H1 (cell line): ENCODE measurements at regions not wholly inside any gene's neighbourhood (a gene's known extent, or its start where the extent isn't known, plus 50 kb on each side); places are given as distances from the start of the nearest gene placed in this dataset.

ENCODE experiments used
- CTCF ChIA-PET: fragments of 300-600 bp; sonication (Branson Sonifier 250); formaldehyde crosslinking; loops from one replicate; lab custom pipeline; 2021; ENCODE audit not compliant: partially characterized antibody; lab: Charles Lee
- POLR2A ChIA-PET: fragments of 300-600 bp; sonication (Branson Sonifier 250); formaldehyde crosslinking; loops from one replicate; lab custom pipeline; 2021; ENCODE audit warnings: inconsistent platforms; ENCODE audit not compliant: partially characterized antibody; lab: Charles Lee
- DNase-seq, 2 experiments: peaks; one replicate each; pipeline versions ENCODE4 v3.0.0 to v3.0.0-alpha.2; 2010 to 2022; ENCODE audit warnings: low spot score in 2 of 2, low read depth in 1 of 2, mixed read lengths in 1 of 2
- FAIRE-seq: peaks from 2 replicates; lab custom pipeline; 2011; peaks lifted over from hg19 to GRCh38; lab: Jason Lieb, UNC
- H2AFZ ChIP-seq: 2 replicates; pipeline ENCODE4 v1.8.1; 2012; ENCODE audit warnings: low read length, inconsistent platforms
- H2AK5ac ChIP-seq: 2 replicates; pipeline ENCODE4 v1.6.1; 2013; ENCODE audit warnings: low read depth, low read length
- H2BK120ac ChIP-seq: replicated peaks from 2 replicates; pipeline ENCODE3; 2013; ENCODE audit warnings: low read depth, low read length, inconsistent platforms
- H2BK12ac ChIP-seq: 2 replicates; pipeline ENCODE4 v1.6.1; 2013; ENCODE audit warnings: low read depth, low read length
- H2BK15ac ChIP-seq: 2 replicates; pipeline ENCODE4 v1.6.1; 2013; ENCODE audit warnings: low read length
- H2BK20ac ChIP-seq: 2 replicates; pipeline ENCODE4 v1.6.1; 2013; ENCODE audit warnings: low read length
- H2BK5ac ChIP-seq: 2 replicates; pipeline ENCODE4 v1.6.1; 2013; ENCODE audit warnings: low read depth, low read length
- H3K14ac ChIP-seq: 2 replicates; pipeline ENCODE4 v1.6.1; 2013; ENCODE audit warnings: inconsistent platforms; ENCODE audit not compliant: insufficient read length
- H3K18ac ChIP-seq: 2 replicates; pipeline ENCODE4 v1.6.1; 2013; ENCODE audit warnings: low read length; ENCODE audit errors: extremely low read depth
- H3K23ac ChIP-seq: 2 replicates; pipeline ENCODE4 v1.6.1; 2013; ENCODE audit warnings: inconsistent platforms; ENCODE audit not compliant: insufficient read length
- H3K23me2 ChIP-seq: 2 replicates; pipeline ENCODE4 v1.6.1; 2013; ENCODE audit warnings: low read depth, low read length
- H3K27ac ChIP-seq: 2 replicates; pipeline ENCODE4 v1.6.1; 2011; ENCODE audit warnings: low read depth, low read length, inconsistent platforms
- H3K27me3 ChIP-seq, 4 experiments: replicated peaks in 1 of 4; 1 replicate in 1 of 4; 2 replicates in 3 of 4; pipeline versions ENCODE4 v1.6.1 to v1.8.1; 2011 to 2013; ENCODE audit warnings: low read length in 3 of 4, mild to moderate bottlenecking in 3 of 4, inconsistent platforms in 2 of 4, mixed read lengths in 2 of 4, moderate library complexity in 1 of 4; ENCODE audit not compliant: control insufficient read depth in 3 of 4, insufficient read depth in 3 of 4; ENCODE audit errors: extremely low read depth in 1 of 4
- H3K36me3 ChIP-seq, 4 experiments: 2 replicates each; pipeline versions ENCODE4 v1.6.1 to v1.8.1; 2011 to 2013; ENCODE audit warnings: mild to moderate bottlenecking in 4 of 4, low read length in 3 of 4, moderate library complexity in 2 of 4, control low read depth in 1 of 4, inconsistent platforms in 1 of 4; ENCODE audit not compliant: insufficient read depth in 4 of 4, control insufficient read depth in 2 of 4
- H3K4ac ChIP-seq: replicated peaks from 2 replicates; pipeline ENCODE3; 2013; ENCODE audit warnings: low read length, low read depth, mixed read lengths, inconsistent platforms; ENCODE audit not compliant: insufficient read length
- H3K4me1 ChIP-seq, 4 experiments: replicated peaks in 1 of 4; 1 replicate in 1 of 4; 2 replicates in 3 of 4; pipeline versions ENCODE4 v1.6.1 to v1.8.1; 2011 to 2013; ENCODE audit warnings: low read length in 3 of 4, inconsistent platforms in 2 of 4, mixed read lengths in 1 of 4; ENCODE audit not compliant: insufficient read depth in 4 of 4, control insufficient read depth in 3 of 4
- H3K4me2 ChIP-seq, 2 experiments: 2 replicates each; pipeline versions ENCODE4 v1.6.1 to v1.8.1; 2011 to 2013; ENCODE audit warnings: low read depth in 2 of 2, low read length in 2 of 2, control low read depth in 1 of 2, inconsistent platforms in 1 of 2, mild to moderate bottlenecking in 1 of 2; ENCODE audit not compliant: insufficient read depth in 1 of 2
- H3K4me3 ChIP-seq, 4 experiments: fragments of 200-600, 300-600 bp in 1 of 4; sonication (generic), shearing (Covaris generic), sonication (Bioruptor Twin) in 1 of 4; 2 replicates each; pipeline versions ENCODE4 v1.5.1 to v1.8.1; 2011 to 2016; ENCODE audit warnings: low read length in 4 of 4, low read depth in 3 of 4, control low read depth in 2 of 4, inconsistent platforms in 2 of 4, mild to moderate bottlenecking in 2 of 4, mixed read lengths in 1 of 4, moderate library complexity in 1 of 4; ENCODE audit not compliant: insufficient read depth in 2 of 4; ENCODE audit errors: extremely low read depth in 1 of 4
- H3K56ac ChIP-seq: replicated peaks from 2 replicates; pipeline ENCODE3; 2013; ENCODE audit warnings: low read depth, mild to moderate bottlenecking, mixed read lengths, low read length, inconsistent platforms; ENCODE audit not compliant: insufficient read length
- H3K79me1 ChIP-seq: 2 replicates; pipeline ENCODE4 v1.6.1; 2013; ENCODE audit warnings: low read depth, low read length, control low read depth
- H3K79me2 ChIP-seq, 2 experiments: 2 replicates each; pipeline versions ENCODE4 v1.6.1 to v1.8.1; 2012 to 2013; ENCODE audit warnings: low read length in 2 of 2, mild to moderate bottlenecking in 2 of 2, inconsistent platforms in 1 of 2; ENCODE audit not compliant: insufficient read depth in 2 of 2, control insufficient read depth in 1 of 2
- H3K9ac ChIP-seq, 4 experiments: replicated peaks in 1 of 4; 1 replicate in 1 of 4; 2 replicates in 3 of 4; pipeline versions ENCODE4 v1.6.1 to v1.8.1; 2011 to 2013; ENCODE audit warnings: low read depth in 3 of 4, low read length in 3 of 4, control low read depth in 2 of 4, mild to moderate bottlenecking in 2 of 4, moderate library complexity in 2 of 4, inconsistent platforms in 1 of 4; ENCODE audit errors: extremely low read depth in 1 of 4
- H3K9me3 ChIP-seq, 2 experiments: 2 replicates each; pipeline versions ENCODE4 v1.6.1 to v1.8.1; 2012 to 2013; ENCODE audit warnings: mild to moderate bottlenecking in 2 of 2, moderate library complexity in 2 of 2, control low read depth in 1 of 2, inconsistent platforms in 1 of 2, low read depth in 1 of 2, low read length in 1 of 2, mixed read lengths in 1 of 2; ENCODE audit not compliant: insufficient read depth in 2 of 2
- H4K20me1 ChIP-seq, 2 experiments: replicated peaks in 1 of 2; 2 replicates each; pipeline versions ENCODE3 to v1.8.1; 2011 to 2013; ENCODE audit warnings: inconsistent platforms in 2 of 2, low read length in 2 of 2, mild to moderate bottlenecking in 1 of 2; ENCODE audit not compliant: insufficient read depth in 2 of 2, control insufficient read depth in 1 of 2
- H4K5ac ChIP-seq: 2 replicates; pipeline ENCODE4 v1.6.1; 2013; ENCODE audit warnings: low read length, low read depth, mixed read lengths, inconsistent platforms; ENCODE audit not compliant: insufficient read length
- H4K8ac ChIP-seq: 2 replicates; pipeline ENCODE4 v1.8.0; 2013; ENCODE audit warnings: mild to moderate bottlenecking, moderate library complexity, low read length, inconsistent platforms; ENCODE audit not compliant: insufficient read depth; ENCODE audit errors: extremely low read depth
- H4K91ac ChIP-seq: replicated peaks from 2 replicates; pipeline ENCODE3; 2013; ENCODE audit warnings: low read length, mixed read lengths, inconsistent platforms; ENCODE audit not compliant: insufficient read length
- ASH2L ChIP-seq: fragments of 200-600, 300-600 bp; sonication (generic); IDR thresholded peaks from one replicate; pipeline ENCODE4 v1.7.1; 2017; ENCODE audit warnings: low read length
- BACH1 ChIP-seq: IDR thresholded peaks from 2 replicates; pipeline ENCODE4 v1.6.1; 2012; ENCODE audit warnings: low read length, improper control_type of control experiment
- BCL11A ChIP-seq, 2 experiments: IDR thresholded peaks; one replicate each; pipeline ENCODE4 v1.6.1; 2011; ENCODE audit warnings: low read depth in 2 of 2, low read length in 2 of 2, mild to moderate bottlenecking in 2 of 2
- CBX5 ChIP-seq: fragments of 300-800, 300-1000 bp; sonication (generic); IDR thresholded peaks from 2 replicates; pipeline ENCODE4 v1.7.1; 2016; ENCODE audit warnings: antibody characterized with exemption, low read length, low read depth
- EZH2 ChIP-seq: fragments of 200-600 bp; sonication (generic); IDR thresholded peaks from 2 replicates; pipeline ENCODE4 v1.7.1; 2012; ENCODE audit warnings: low read depth, mild to moderate bottlenecking, moderate library complexity, low read length, inconsistent platforms; ENCODE audit not compliant: severe bottlenecking
- POLR2AphosphoS5 ChIP-seq: IDR thresholded peaks from 2 replicates; pipeline ENCODE4 v1.6.1; 2011; ENCODE audit warnings: low read depth, low read length
- RNF2 ChIP-seq: fragments of 200-900, 300-1000 bp; sonication (generic); IDR thresholded peaks from 2 replicates; pipeline ENCODE4 v1.7.1; 2016; ENCODE audit warnings: borderline replicate concordance, low read depth, mild to moderate bottlenecking, antibody characterized with exemption, low read length; ENCODE audit not compliant: poor library complexity, severe bottlenecking; ENCODE audit errors: missing control alignments
- SIN3A ChIP-seq, 2 experiments: IDR thresholded peaks in 1 of 2; conservative IDR thresholded peaks in 1 of 2; 2 replicates each; pipeline ENCODE4 v1.6.1; 2011 to 2012; ENCODE audit warnings: low read length in 2 of 2, improper control_type of control experiment in 1 of 2, low read depth in 1 of 2, mild to moderate bottlenecking in 1 of 2
- SRF ChIP-seq: IDR thresholded peaks from 2 replicates; pipeline ENCODE4 v1.6.1; 2011; ENCODE audit warnings: mild to moderate bottlenecking, low read depth, low read length, moderate library complexity
- USF2 ChIP-seq: IDR thresholded peaks from 2 replicates; pipeline ENCODE4 v1.6.1; 2011; ENCODE audit warnings: low read length, improper control_type of control experiment
- WGBS, 2 experiments: shearing (Covaris generic) in 1 of 2; methylation state at CpG; one replicate each; pipeline versions ENCODE4 v1.1.6 to v1.1.7; 2013 to 2015; ENCODE audit warnings: low lambda C conversion rate in 2 of 2, mixed read lengths in 2 of 2, inconsistent platforms in 1 of 2, low coverage in 1 of 2, missing lambda C conversion rate in 1 of 2; ENCODE audit not compliant: insufficient replicate concordance in 2 of 2, insufficient coverage in 1 of 2, insufficient read length in 1 of 2; ENCODE audit errors: extremely low coverage in 1 of 2, missing lambda C conversion rate in 1 of 2; 5-methylcytosine and 5-hydroxymethylcytosine counted together

GRCh38 chr12:124645530-124646244, 78.3 kb upstream of the NCOR2 start:
- no peak overlapping the region for H3K9ac ChIP-seq
- no peak overlapping the region for H3K4ac ChIP-seq
- H3K14ac ChIP-seq = no peak overlapping the region
- H3K27ac ChIP-seq = no peak overlapping the region
- 0 out of 2 replicates have a peak overlapping the region, but pooled peaks have one; percentile 13 for H2BK5ac ChIP-seq
- H3K23ac ChIP-seq = no peak overlapping the region
- WGBS, 2 experiments = 68% methylated on average over 16 of the region's 18 CpGs; no CpG with 5 or more reads in 1 of the 2 experiments
- H3K18ac ChIP-seq = peak overlapping the region; percentile 48; the same call in 1 of the 2 replicates
- H2BK15ac ChIP-seq = peak overlapping the region; percentile 92; the same call in 1 of the 2 replicates
- H2BK120ac ChIP-seq = no peak overlapping the region
- H4K8ac ChIP-seq = peak overlapping the region; percentile 23; the same call in 1 of the 2 replicates
- POLR2A ChIA-PET = interaction anchor here (0.8 to 1.6 kb wide), 2 partner anchors 10 to 18 kb away, joined by 3 to 4 read pairs; no protein-coding TSS in a partner anchor
- FAIRE-seq = no peak
- H2AFZ ChIP-seq = 0 out of 2 replicates have a peak overlapping the region, but pooled peaks have one; percentile 23
- no peaks in the 10 kb centered on the region for H3K79me1 ChIP-seq
- H3K36me3 ChIP-seq = no peaks in the 10 kb centered on the region
- H3K4me2 ChIP-seq = no peak overlapping the region; a peak in 1 of 4 replicates
- DNase-seq = no peak
- peaks cover 16 to 18% of the 10 kb centered on the region in 2 experiments for H3K9me3 ChIP-seq
- no peaks in the 10 kb centered on the region; the same call in 1 of the 2 replicates for H3K23me2 ChIP-seq
- no peaks in the 10 kb centered on the region for H4K20me1 ChIP-seq
- H3K4me3 ChIP-seq = no peak overlapping the region
- CTCF ChIA-PET = interaction anchor here (0.7 to 1.7 kb wide), 5 partner anchors 9 to 126 kb away, joined by 3 to 5 read pairs (median 3); no protein-coding TSS in a partner anchor
- no peak overlapping the region; the same call in 1 of the 2 replicates for H2AK5ac ChIP-seq
- peaks cover 0 to 8% (median 4%) of the 10 kb centered on the region in 4 experiments; a peak in 6 of 7 replicates for H3K4me1 ChIP-seq
- H2BK20ac ChIP-seq = peak overlapping the region; percentile 75; the same call in 1 of the 2 replicates
- H3K79me2 ChIP-seq = no peaks in the 10 kb centered on the region
- no peak overlapping the region for H4K5ac ChIP-seq
- H4K91ac ChIP-seq = no peak overlapping the region
- H2BK12ac ChIP-seq = peak overlapping the region; percentile 50; the same call in 1 of the 2 replicates
- no peaks in the 10 kb centered on the region; a peak in 1 of 7 replicates for H3K27me3 ChIP-seq
- H3K56ac ChIP-seq = no peak overlapping the region
- no peak for TF ChIP-seq USF2
- TF ChIP-seq BCL11A (IDR thresholded peaks at IDR 0.05; ENCODE audit: low read depth in 2 of 2, low read length in 2 of 2) = no peak
- no peak for TF ChIP-seq POLR2AphosphoS5
- no peak for TF ChIP-seq SIN3A (conservative IDR thresholded peaks at IDR 0.05 in 1 of 2, IDR thresholded peaks at IDR 0.05 in 1 of 2; ENCODE audit: low read depth in 1 of 2, low read length in 2 of 2)
- no peak for TF ChIP-seq ASH2L
- no peak for TF ChIP-seq RNF2
- no peak for TF ChIP-seq EZH2
- TF ChIP-seq CBX5 = no peak
- no peak for TF ChIP-seq SRF
- TF ChIP-seq BACH1 = no peak
